ENCODE measurements at regions not wholly inside any gene's neighbourhood (a gene's known extent, or its start where the extent isn't known, plus 50 kb on each side); places are given as distances from the start of the nearest gene placed in this dataset.

GRCh38 chr2:238694922-238695321 is 153.0 kb upstream of the TWIST2 start:
- TF ChIP-seq CTCF (IDR thresholded peaks at IDR 0.05; ENCODE audit: low read length) (no peak), EZH2phosphoT487 (IDR thresholded peaks at IDR 0.05; ENCODE audit: low read length) (no peak)
